LNCAP (cell line): ENCODE measurements at regions not wholly inside any gene's neighbourhood (a gene's known extent, or its start where the extent isn't known, plus 50 kb on each side); places are given as distances from the start of the nearest gene placed in this dataset.

Experiments used
- TF ChIP-seq, protein P1 (sequence below): fragments of 450-650 bp; IDR thresholded peaks from 2 replicates; pipeline ENCODE4 v1.5.1; 2017; ENCODE audit warnings: mild to moderate bottlenecking

DNA sequence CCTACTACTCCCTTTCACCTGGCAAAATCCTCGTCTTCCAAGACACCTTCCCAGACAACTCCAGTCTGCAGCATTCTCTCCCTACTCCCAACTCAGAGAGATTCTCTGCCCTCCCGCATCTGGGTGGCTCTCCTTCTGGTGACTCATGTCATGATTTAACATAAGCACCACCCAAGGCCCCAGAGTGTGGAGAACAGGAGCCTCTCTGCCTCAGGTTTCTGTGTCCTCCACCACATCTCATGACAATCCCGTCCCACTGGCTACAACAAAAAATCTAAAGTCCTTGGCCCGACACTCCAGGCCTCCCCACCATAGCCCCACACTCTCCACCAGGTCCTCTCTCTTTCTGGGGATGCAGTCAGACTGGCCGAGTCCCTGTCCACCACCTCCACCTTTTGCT is 197.1 kb downstream of the BCL11A start:
- TF ChIP-seq, protein P1, sequence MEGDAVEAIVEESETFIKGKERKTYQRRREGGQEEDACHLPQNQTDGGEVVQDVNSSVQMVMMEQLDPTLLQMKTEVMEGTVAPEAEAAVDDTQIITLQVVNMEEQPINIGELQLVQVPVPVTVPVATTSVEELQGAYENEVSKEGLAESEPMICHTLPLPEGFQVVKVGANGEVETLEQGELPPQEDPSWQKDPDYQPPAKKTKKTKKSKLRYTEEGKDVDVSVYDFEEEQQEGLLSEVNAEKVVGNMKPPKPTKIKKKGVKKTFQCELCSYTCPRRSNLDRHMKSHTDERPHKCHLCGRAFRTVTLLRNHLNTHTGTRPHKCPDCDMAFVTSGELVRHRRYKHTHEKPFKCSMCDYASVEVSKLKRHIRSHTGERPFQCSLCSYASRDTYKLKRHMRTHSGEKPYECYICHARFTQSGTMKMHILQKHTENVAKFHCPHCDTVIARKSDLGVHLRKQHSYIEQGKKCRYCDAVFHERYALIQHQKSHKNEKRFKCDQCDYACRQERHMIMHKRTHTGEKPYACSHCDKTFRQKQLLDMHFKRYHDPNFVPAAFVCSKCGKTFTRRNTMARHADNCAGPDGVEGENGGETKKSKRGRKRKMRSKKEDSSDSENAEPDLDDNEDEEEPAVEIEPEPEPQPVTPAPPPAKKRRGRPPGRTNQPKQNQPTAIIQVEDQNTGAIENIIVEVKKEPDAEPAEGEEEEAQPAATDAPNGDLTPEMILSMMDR, result no peak

DNA sequence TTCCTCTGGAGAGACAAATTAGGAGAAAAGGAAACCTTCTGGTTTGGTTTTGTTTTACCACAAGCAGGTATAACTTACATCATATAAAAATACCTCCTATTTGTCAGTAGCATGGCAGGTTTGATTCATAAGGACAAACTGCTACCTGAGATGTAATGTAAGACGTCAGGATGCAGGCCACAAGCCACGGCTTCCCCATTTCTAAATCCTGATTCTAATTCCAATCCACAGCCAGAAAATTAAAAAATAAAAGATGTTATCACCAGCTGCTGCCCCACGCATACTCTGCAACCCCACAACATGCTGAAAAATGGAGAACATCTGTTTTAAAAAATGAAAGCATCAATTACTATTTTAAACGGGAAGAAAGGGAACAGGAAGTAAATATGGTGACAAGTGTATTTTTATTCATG is 197.6 kb downstream of the BCL11A start:
- TF ChIP-seq, protein P1, result no peak

DNA sequence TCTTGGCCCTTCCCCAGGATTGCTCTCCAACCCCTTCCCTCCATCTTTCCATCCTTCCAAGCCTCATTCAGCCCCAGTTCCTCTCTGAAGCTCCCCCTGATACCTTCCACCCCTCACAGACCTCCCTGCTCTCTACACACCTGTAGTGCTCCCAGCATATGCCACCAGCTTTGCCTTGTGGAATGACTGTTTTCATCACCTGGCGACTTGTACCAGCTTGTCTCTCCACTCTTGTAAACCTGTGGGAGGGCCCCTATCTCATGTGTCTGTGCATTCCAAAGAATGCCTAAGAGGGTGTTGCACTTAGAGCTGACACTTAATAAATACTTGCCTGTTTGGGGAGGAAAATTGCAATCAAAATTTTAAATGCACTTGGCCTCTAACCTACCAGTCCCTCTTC is 198.7 kb downstream of the BCL11A start:
- TF ChIP-seq, protein P1, result no peak

DNA sequence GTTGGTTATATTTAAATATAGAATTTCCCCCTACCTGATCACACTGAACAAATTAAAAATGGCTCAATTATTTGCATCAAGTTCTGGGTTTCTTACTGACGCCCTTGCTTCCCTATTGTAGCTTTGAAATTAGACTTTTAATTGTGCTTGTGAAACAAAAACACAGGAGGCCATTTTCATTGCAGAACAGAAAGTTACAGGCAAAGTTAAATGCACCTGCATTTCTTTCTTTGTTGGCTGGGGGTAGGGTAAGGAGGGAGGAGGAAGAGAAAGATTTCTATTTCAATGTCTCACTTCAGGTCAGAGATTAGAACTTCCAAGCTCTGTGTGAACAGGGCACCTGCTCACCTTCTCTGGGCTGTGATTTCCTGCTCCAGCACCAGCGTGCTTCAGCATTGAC is 199.6 kb downstream of the BCL11A start:
- TF ChIP-seq, protein P1, result no peak

DNA sequence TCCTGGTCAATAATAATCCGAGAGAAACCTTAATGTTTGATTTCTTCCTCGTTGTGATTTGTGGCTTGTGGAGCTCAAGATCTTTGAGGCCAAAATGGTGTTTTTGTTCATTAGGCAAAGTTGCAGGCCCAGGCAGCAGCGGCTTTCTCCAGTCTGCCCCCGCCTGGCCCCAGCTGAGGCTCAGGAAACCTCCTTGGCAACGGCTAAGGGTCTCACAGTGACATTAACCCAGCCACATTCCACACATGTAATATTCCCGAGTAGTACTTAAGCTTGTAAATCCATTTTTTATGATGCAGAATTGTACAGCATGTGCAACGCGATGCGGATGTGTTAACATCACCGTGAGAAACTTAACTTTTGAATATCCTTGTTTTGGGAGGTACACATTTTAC is 200.1 kb downstream of the BCL11A start:
- TF ChIP-seq, protein P1, result no peak

DNA sequence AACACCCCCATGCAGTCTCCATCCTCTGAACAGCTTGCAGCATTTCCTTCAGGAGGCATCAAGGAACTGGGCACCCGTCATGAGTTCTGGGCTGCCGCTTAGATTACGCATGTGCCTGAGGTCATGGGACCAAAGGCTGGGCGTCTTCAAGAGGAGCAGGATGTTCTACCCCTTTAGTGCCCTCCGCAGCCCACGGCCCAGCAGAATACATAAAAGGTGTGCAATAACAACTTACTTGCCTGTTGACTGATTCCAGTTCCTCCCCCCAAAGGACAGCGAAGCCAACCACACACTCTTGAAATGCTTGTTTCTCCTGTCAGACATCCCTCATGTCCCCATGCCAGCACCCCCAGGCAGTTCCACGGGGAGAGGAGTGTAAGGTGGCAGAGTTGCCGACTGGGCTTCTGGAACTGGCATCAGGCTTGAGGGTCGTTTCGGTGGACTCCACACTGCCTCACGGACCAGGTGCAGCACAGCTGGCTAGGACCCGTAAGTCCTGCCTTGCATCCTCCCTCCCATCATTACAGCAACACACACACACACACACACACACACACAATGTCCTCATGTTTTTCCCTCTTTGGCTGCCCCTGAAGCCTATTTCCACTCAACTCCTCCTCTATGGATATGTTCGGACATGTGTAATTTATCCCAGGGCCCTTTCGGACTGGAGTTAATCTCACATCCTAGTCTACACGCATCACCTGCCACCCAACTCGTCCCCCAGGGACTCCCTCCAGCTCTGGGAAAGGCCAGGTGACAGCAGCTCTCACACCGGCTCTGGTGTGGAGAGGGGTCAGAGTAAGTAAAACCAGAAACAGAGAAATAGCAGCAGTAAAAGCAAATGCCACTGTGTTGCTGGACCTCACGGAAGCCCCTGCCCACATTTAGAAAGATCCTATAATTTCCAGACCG is 200.7 kb downstream of the BCL11A start:
- TF ChIP-seq, protein P1, result no peak

DNA sequence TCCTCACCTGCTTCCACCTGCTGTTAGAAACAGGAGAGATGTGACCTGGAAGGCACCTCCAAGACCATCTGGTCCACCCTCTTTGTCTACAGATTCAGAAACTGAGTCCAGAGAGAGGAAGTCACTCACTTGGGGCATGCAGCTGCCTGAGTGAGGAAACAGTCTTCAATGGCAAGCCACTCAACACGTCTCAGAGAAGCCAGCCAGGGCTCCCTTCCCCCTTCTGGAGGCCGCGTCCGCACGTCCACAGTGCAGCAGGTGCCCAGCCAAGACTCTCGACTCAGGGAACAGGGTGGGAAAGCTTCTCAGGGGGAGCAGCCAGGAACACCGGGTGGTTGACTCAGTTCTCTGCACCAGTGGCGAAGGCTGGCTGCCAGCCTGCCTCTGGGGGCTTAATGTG is 201.7 kb downstream of the BCL11A start:
- TF ChIP-seq, protein P1, result no peak
